DMS114 treated with DMSO at 0.1 percent for 48 hours (cell line): ENCODE measurements at regions not wholly inside any gene's neighbourhood (a gene's known extent, or its start where the extent isn't known, plus 50 kb on each side); places are given as distances from the start of the nearest gene placed in this dataset.
"Not testable (repeated sequence)": the region's sequence is repeated elsewhere in the genome, so short reads cannot be mapped to it uniquely, and the experiment has no call there.

Source experiments
- DNase-seq: peaks from one replicate; lab custom pipeline; 2025; ENCODE audit not compliant: unreplicated experiment; lab: John Stamatoyannopoulos, UW

GRCh38 chr1:72969461-72969860 lies 687.1 kb upstream of the NEGR1 start:
- DNase-seq, result no peak

- no peak for DNase-seq
Observed at GRCh38 chr1:72954943-72955342, 672.6 kb upstream of the NEGR1 start.

GRCh38 chr1:72950900-72951299 lies 668.6 kb upstream of the NEGR1 start:
- DNase-seq, result not testable (repeated sequence)

- no peak for DNase-seq
Observed at GRCh38 chr1:72946903-72947499, 664.7 kb upstream of the NEGR1 start.

- no peak for DNase-seq
Observed at GRCh38 chr1:72942008-72942407, 659.7 kb upstream of the NEGR1 start.

GRCh38 chr1:72938408-72938807 lies 656.1 kb upstream of the NEGR1 start:
- DNase-seq, result no peak

GRCh38 chr1:72937905-72938304 lies 655.6 kb upstream of the NEGR1 start:
- DNase-seq, result no peak

- no peak for DNase-seq
Observed at GRCh38 chr1:72936942-72937341, 654.6 kb upstream of the NEGR1 start.

- DNase-seq, result no peak
Observed at GRCh38 chr1:72936151-72936740, 653.9 kb upstream of the NEGR1 start.

GRCh38 chr1:72932025-72932424 lies 649.7 kb upstream of the NEGR1 start:
- no peak for DNase-seq

- no peak for DNase-seq
Observed at GRCh38 chr1:72930528-72930927, 648.2 kb upstream of the NEGR1 start.

GRCh38 chr1:72918940-72919339 lies 636.6 kb upstream of the NEGR1 start:
- DNase-seq, result no peak

- DNase-seq, result no peak
Observed at GRCh38 chr1:72917920-72918319, 635.6 kb upstream of the NEGR1 start.

GRCh38 chr1:72915581-72915980 lies 633.2 kb upstream of the NEGR1 start:
- no peak for DNase-seq

GRCh38 chr1:72911656-72912055 lies 629.3 kb upstream of the NEGR1 start:
- no peak for DNase-seq

GRCh38 chr1:72896256-72896655 lies 613.9 kb upstream of the NEGR1 start:
- no peak for DNase-seq

GRCh38 chr1:72892461-72892860 lies 610.1 kb upstream of the NEGR1 start:
- no peak for DNase-seq

GRCh38 chr1:72891976-72892375 lies 609.6 kb upstream of the NEGR1 start:
- no peak for DNase-seq

- no peak for DNase-seq
Observed at GRCh38 chr1:72885841-72886240, 603.5 kb upstream of the NEGR1 start.

- DNase-seq, result no peak
Observed at GRCh38 chr1:72885017-72885416, 602.7 kb upstream of the NEGR1 start.

GRCh38 chr1:72869873-72870272 lies 587.5 kb upstream of the NEGR1 start:
- no peak for DNase-seq

- DNase-seq, result no peak
Observed at GRCh38 chr1:72869441-72869840, 587.1 kb upstream of the NEGR1 start.

- DNase-seq, result no peak
Observed at GRCh38 chr1:72851597-72851996, 569.3 kb upstream of the NEGR1 start.
